GM21515 (cell line): ENCODE measurements at regions not wholly inside any gene's neighbourhood (a gene's known extent, or its start where the extent isn't known, plus 50 kb on each side); places are given as distances from the start of the nearest gene placed in this dataset.

ENCODE experiments used
- ATAC-seq: cut with Tn5 transposase; IDR thresholded peaks from one replicate; pipeline ENCODE4 v1.9.1; 2021; ENCODE audit not compliant: unreplicated experiment

GRCh38 chr13:64428196-64428595 lies 2801.9 kb downstream of the PCDH9 start:
- ATAC-seq, result no peak

- ATAC-seq, result no peak
These were observed 2806.7 kb downstream of the PCDH9 start for GRCh38 chr13:64423467-64423866.

- no peak for ATAC-seq
These were observed 2810.0 kb downstream of the PCDH9 start for GRCh38 chr13:64420181-64420580.

- ATAC-seq, result no peak
These were observed 2812.6 kb downstream of the PCDH9 start for GRCh38 chr13:64417581-64417980.

- ATAC-seq, result no peak
These were observed 2815.8 kb downstream of the PCDH9 start for GRCh38 chr13:64414381-64414780.

GRCh38 chr13:64413529-64413928 lies 2816.6 kb downstream of the PCDH9 start:
- no peak for ATAC-seq

- ATAC-seq, result no peak
These were observed 2819.7 kb downstream of the PCDH9 start for GRCh38 chr13:64410276-64411053.

GRCh38 chr13:64397701-64398100 lies 2832.4 kb downstream of the PCDH9 start:
- no peak for ATAC-seq

- ATAC-seq, result no peak
These were observed 2852.5 kb downstream of the PCDH9 start for GRCh38 chr13:64377606-64378005.

- ATAC-seq, result no peak
These were observed 2858.7 kb downstream of the PCDH9 start for GRCh38 chr13:64371461-64371860.

GRCh38 chr13:64371045-64371444 lies 2859.1 kb downstream of the PCDH9 start:
- no peak for ATAC-seq

- no peak for ATAC-seq
These were observed 2861.0 kb downstream of the PCDH9 start for GRCh38 chr13:64369121-64369520.

- no peak for ATAC-seq
These were observed 2867.6 kb downstream of the PCDH9 start for GRCh38 chr13:64362564-64362963.

GRCh38 chr13:64347664-64348063 lies 2882.5 kb downstream of the PCDH9 start:
- ATAC-seq, result no peak

- ATAC-seq, result no peak
These were observed 2890.6 kb downstream of the PCDH9 start for GRCh38 chr13:64339373-64340063.

GRCh38 chr13:64338671-64339070 lies 2891.5 kb downstream of the PCDH9 start:
- no peak for ATAC-seq

GRCh38 chr13:64333888-64334287 lies 2896.2 kb downstream of the PCDH9 start:
- ATAC-seq, result no peak

- ATAC-seq, result no peak
These were observed 2898.1 kb downstream of the PCDH9 start for GRCh38 chr13:64332048-64332447.

- ATAC-seq, result no peak
These were observed 2902.5 kb downstream of the PCDH9 start for GRCh38 chr13:64327505-64328194.

- ATAC-seq, result no peak
These were observed 2898.7 kb upstream of the PCDH20 start for GRCh38 chr13:64314331-64314730.

GRCh38 chr13:64311948-64312347 lies 2896.3 kb upstream of the PCDH20 start:
- no peak for ATAC-seq

- no peak for ATAC-seq
These were observed 2895.5 kb upstream of the PCDH20 start for GRCh38 chr13:64311112-64311511.
